RWPE1 (cell line): ENCODE measurements at regions not wholly inside any gene's neighbourhood (a gene's known extent, or its start where the extent isn't known, plus 50 kb on each side); places are given as distances from the start of the nearest gene placed in this dataset.
"Not testable (repeated sequence)": the region's sequence is repeated elsewhere in the genome, so short reads cannot be mapped to it uniquely, and the experiment has no call there.

ENCODE experiments used
- CTCF ChIA-PET: fragments of 350-600 bp; sonication (Branson Sonifier 250); formaldehyde crosslinking; extraction: SDS; loops from one replicate; lab custom pipeline; 2021; lab: Yijun Ruan, JAX
- POLR2A ChIA-PET: fragments of 400-600 bp; formaldehyde crosslinking; extraction: SDS; loops from one replicate; lab custom pipeline; 2020; ENCODE audit warnings: antibody characterized with exemption; ENCODE audit not compliant: low non-redundant PET; lab: Yijun Ruan, JAX
- DNase-seq: peaks from one replicate; pipeline ENCODE4 v3.0.0; 2012; ENCODE audit warnings: low spot score
- H3K27ac ChIP-seq: fragments of 450-650 bp; 2 replicates; pipeline ENCODE4 v1.5.1; 2017
- CTCF ChIP-seq: fragments of 450-650 bp; conservative IDR thresholded peaks from 2 replicates; pipeline ENCODE4 v1.5.1; 2017; ENCODE audit warnings: low read depth, mild to moderate bottlenecking

GRCh38 chr6:106785298-106785697 lies 155.9 kb downstream of the QRSL1 start:
- no peak overlapping the region for H3K27ac ChIP-seq
- DNase-seq = no peak
- CTCF ChIA-PET = no interaction called here
- POLR2A ChIA-PET = no interaction called here
- no peak for TF ChIP-seq CTCF

GRCh38 chr6:106783640-106784566 lies 154.5 kb downstream of the QRSL1 start:
- ChIA-PET POLR2A (no interaction called here), CTCF (no interaction called here)
- TF ChIP-seq CTCF = no peak
- peak overlapping the region; percentile 64 for H3K27ac ChIP-seq
- DNase-seq = peak; percentile 80

- ChIA-PET CTCF (no interaction called here), POLR2A (no interaction called here)
- peak overlapping the region; percentile 59 for H3K27ac ChIP-seq
- DNase-seq = no peak
- no peak for TF ChIP-seq CTCF
Measured at GRCh38 chr6:106782536-106783285, 153.3 kb downstream of the QRSL1 start.

- DNase-seq, H3K27ac ChIP-seq, CTCF ChIA-PET, POLR2A ChIA-PET: not testable (repeated sequence)
Measured at GRCh38 chr6:106779552-106779951, 150.2 kb downstream of the QRSL1 start.

- no peak for DNase-seq
- no peak overlapping the region for H3K27ac ChIP-seq
- ChIA-PET POLR2A (no interaction called here), CTCF (no interaction called here)
- TF ChIP-seq CTCF = no peak
Measured at GRCh38 chr6:106778943-106779342, 149.6 kb downstream of the QRSL1 start.

GRCh38 chr6:106773996-106774629 lies 144.7 kb downstream of the QRSL1 start:
- no peak overlapping the region for H3K27ac ChIP-seq
- TF ChIP-seq CTCF = no peak
- DNase-seq = no peak
- ChIA-PET CTCF (no interaction called here), POLR2A (no interaction called here)
